ENCODE measurements at regions not wholly inside any gene's neighbourhood (a gene's known extent, or its start where the extent isn't known, plus 50 kb on each side); places are given as distances from the start of the nearest gene placed in this dataset.

GRCh38 chrX:10749113-10749512 lies 128.7 kb upstream of the MID1 start (continued):
- no peak for TF ChIP-seq CTCF (IDR thresholded peaks at IDR 0.05; ENCODE audit: low read depth, low read length, missing input control)

GRCh38 chrX:10750581-10750980 lies 130.2 kb upstream of the MID1 start:
- no peak overlapping the region for H3K4me3 ChIP-seq (ENCODE audit: low read depth in 1 of 3, low read length in 3 of 3)
- H3K9me3 ChIP-seq (ENCODE audit: control insufficient read depth in 4 of 4, low read length in 3 of 4), result peaks cover 0 to 2% (median 0%) of the 10 kb centered on the region in 4 donors
- no peak overlapping the region for H3K9ac ChIP-seq (ENCODE audit: low read depth in 1 of 2, low read length in 2 of 2)
- no peaks in the 10 kb centered on the region for H3K27me3 ChIP-seq (ENCODE audit: control insufficient read depth in 4 of 4, insufficient read depth in 4 of 4, low read length in 3 of 4)
- 90% methylated on average over 7 of the region's 7 CpGs for WGBS
- no peak for TF ChIP-seq HNF4A (conservative IDR thresholded peaks at IDR 0.05)
- DNase-seq (ENCODE audit: low spot score), result no peak
- no peaks in the 10 kb centered on the region for H3K36me3 ChIP-seq (ENCODE audit: control insufficient read depth in 4 of 4, insufficient read depth in 3 of 4, low read depth in 1 of 4, low read length in 3 of 4)
- H3K4me1 ChIP-seq (ENCODE audit: control insufficient read depth in 4 of 4, insufficient read depth in 4 of 4, low read length in 3 of 4), result no peaks in the 10 kb centered on the region
- H3K27ac ChIP-seq (ENCODE audit: low read depth in 1 of 2, low read length in 2 of 2), result no peak overlapping the region

- Histone ChIP-seq H3K4me1 (ENCODE audit: control insufficient read depth in 4 of 4, insufficient read depth in 4 of 4, low read length in 3 of 4) (no peaks in the 10 kb centered on the region), H3K27ac (ENCODE audit: low read depth in 1 of 2, low read length in 2 of 2) (no peak overlapping the region), H3K9ac (ENCODE audit: low read depth in 1 of 2, low read length in 2 of 2) (no peak overlapping the region), H3K27me3 (ENCODE audit: control insufficient read depth in 4 of 4, insufficient read depth in 4 of 4, low read length in 3 of 4) (no peaks in the 10 kb centered on the region), H3K9me3 (ENCODE audit: control insufficient read depth in 4 of 4, low read length in 3 of 4) (peaks cover 0 to 2% (median 0%) of the 10 kb centered on the region in 4 donors), H3K4me3 (ENCODE audit: low read depth in 1 of 3, low read length in 3 of 3) (no peak overlapping the region), H3K36me3 (ENCODE audit: control insufficient read depth in 4 of 4, insufficient read depth in 3 of 4, low read depth in 1 of 4, low read length in 3 of 4) (no peaks in the 10 kb centered on the region)
- DNase-seq (ENCODE audit: low spot score), result no peak
- 86% methylated on average over 3 of the region's 3 CpGs for WGBS
- TF ChIP-seq RXRA (IDR thresholded peaks at IDR 0.05) (no peak), HNF4A (conservative IDR thresholded peaks at IDR 0.05) (no peak), MAX (IDR thresholded peaks at IDR 0.05) (no peak), NR2F2 (IDR thresholded peaks at IDR 0.05) (no peak), EGR1 (IDR thresholded peaks at IDR 0.05; ENCODE audit: low read depth in 2 of 2) (no peak), SP1 (IDR thresholded peaks at IDR 0.05) (no peak), TAF1 (conservative IDR thresholded peaks at IDR 0.05) (no peak), FOXA1 (IDR thresholded peaks at IDR 0.05) (no peak), ATF3 (IDR thresholded peaks at IDR 0.05) (no peak), REST (IDR thresholded peaks at IDR 0.05) (no peak)
Observed at GRCh38 chrX:10753116-10753515, 132.7 kb upstream of the MID1 start.

- no peaks in the 10 kb centered on the region for H3K36me3 ChIP-seq (ENCODE audit: control insufficient read depth in 4 of 4, insufficient read depth in 3 of 4, low read depth in 1 of 4, low read length in 3 of 4)
- H3K9me3 ChIP-seq (ENCODE audit: control insufficient read depth in 4 of 4, low read length in 3 of 4), result peaks cover 0 to 2% (median 0%) of the 10 kb centered on the region in 4 donors
- no peak for DNase-seq (ENCODE audit: low spot score)
- H3K4me3 ChIP-seq (ENCODE audit: low read depth in 1 of 3, low read length in 3 of 3), result no peak overlapping the region
- no peaks in the 10 kb centered on the region for H3K4me1 ChIP-seq (ENCODE audit: control insufficient read depth in 4 of 4, insufficient read depth in 4 of 4, low read length in 3 of 4)
- H3K27me3 ChIP-seq (ENCODE audit: control insufficient read depth in 4 of 4, insufficient read depth in 4 of 4, low read length in 3 of 4), result no peaks in the 10 kb centered on the region
- WGBS, result 78% methylated on average over 6 of the region's 6 CpGs
- no peak overlapping the region for H3K27ac ChIP-seq (ENCODE audit: low read depth in 1 of 2, low read length in 2 of 2)
- no peak overlapping the region for H3K9ac ChIP-seq (ENCODE audit: low read depth in 1 of 2, low read length in 2 of 2)
- TF ChIP-seq FOXA2 (IDR thresholded peaks at IDR 0.05), result no peak
- TF ChIP-seq HNF4G (IDR thresholded peaks at IDR 0.05), result no peak
- TF ChIP-seq GABPA (IDR thresholded peaks at IDR 0.05 in 1 of 2, conservative IDR thresholded peaks at IDR 0.05 in 1 of 2), result no peak
- TF ChIP-seq RXRA (IDR thresholded peaks at IDR 0.05), result no peak
- no peak for TF ChIP-seq YY1 (IDR thresholded peaks at IDR 0.05)
- TF ChIP-seq NR2F2 (IDR thresholded peaks at IDR 0.05), result no peak
- TF ChIP-seq CTCF (IDR thresholded peaks at IDR 0.05; ENCODE audit: low read depth, low read length, missing input control), result no peak
- TF ChIP-seq RAD21 (IDR thresholded peaks at IDR 0.05), result no peak
- TF ChIP-seq SP1 (IDR thresholded peaks at IDR 0.05), result no peak
- TF ChIP-seq JUND (IDR thresholded peaks at IDR 0.05), result no peak
- TF ChIP-seq ZBTB33 (IDR thresholded peaks at IDR 0.05), result no peak
Observed at GRCh38 chrX:10754445-10754844, 134.1 kb upstream of the MID1 start.
